ENCODE measurements at regions not wholly inside any gene's neighbourhood (a gene's known extent, or its start where the extent isn't known, plus 50 kb on each side); places are given as distances from the start of the nearest gene placed in this dataset.

DNA sequence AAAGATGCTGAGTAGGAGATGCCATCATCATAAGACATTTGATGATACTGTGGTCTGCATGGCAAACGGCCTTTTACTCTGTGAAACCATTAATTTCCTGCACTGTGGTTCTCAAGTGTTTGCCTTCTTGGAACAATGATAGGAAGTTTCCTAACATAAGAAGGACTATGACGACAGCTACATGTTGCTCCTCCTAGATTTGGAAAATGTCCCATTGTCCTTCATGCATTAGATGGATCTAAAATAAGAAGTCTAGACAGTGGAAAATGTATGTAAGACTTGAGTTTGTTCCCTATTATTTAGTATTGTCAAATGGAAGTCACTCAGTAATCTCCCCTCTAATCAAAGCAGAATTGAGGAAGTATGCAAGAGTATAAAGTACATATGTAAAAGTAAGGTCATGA lies 98.5 kb upstream of the TMEM170B start:
- no peak overlapping the region for H3K4me3 ChIP-seq (ENCODE audit: low read depth in 1 of 2, low read length in 2 of 2)
- no peak overlapping the region for H2AFZ ChIP-seq (ENCODE audit: low read depth, low read length)
- H3K9me3 ChIP-seq (ENCODE audit: insufficient read depth, low read length, severe bottlenecking) = no peaks in the 10 kb centered on the region
- peaks cover 3% of the 10 kb centered on the region for H3K27me3 ChIP-seq (ENCODE audit: insufficient read depth, low read length, poor library complexity)
- no peak for ATAC-seq (ENCODE audit: insufficient read depth, low read depth)
- no peaks in the 10 kb centered on the region for H3K36me3 ChIP-seq (ENCODE audit: insufficient read depth, low read length)
- H3K79me2 ChIP-seq (ENCODE audit: insufficient read depth, low read length) = no peaks in the 10 kb centered on the region
- no peaks in the 10 kb centered on the region for H4K20me1 ChIP-seq (ENCODE audit: insufficient read depth, low read length)
- no peak overlapping the region for H3K9ac ChIP-seq (ENCODE audit: low read depth, low read length)
- no peak for DNase-seq
- TF ChIP-seq, protein P1, sequence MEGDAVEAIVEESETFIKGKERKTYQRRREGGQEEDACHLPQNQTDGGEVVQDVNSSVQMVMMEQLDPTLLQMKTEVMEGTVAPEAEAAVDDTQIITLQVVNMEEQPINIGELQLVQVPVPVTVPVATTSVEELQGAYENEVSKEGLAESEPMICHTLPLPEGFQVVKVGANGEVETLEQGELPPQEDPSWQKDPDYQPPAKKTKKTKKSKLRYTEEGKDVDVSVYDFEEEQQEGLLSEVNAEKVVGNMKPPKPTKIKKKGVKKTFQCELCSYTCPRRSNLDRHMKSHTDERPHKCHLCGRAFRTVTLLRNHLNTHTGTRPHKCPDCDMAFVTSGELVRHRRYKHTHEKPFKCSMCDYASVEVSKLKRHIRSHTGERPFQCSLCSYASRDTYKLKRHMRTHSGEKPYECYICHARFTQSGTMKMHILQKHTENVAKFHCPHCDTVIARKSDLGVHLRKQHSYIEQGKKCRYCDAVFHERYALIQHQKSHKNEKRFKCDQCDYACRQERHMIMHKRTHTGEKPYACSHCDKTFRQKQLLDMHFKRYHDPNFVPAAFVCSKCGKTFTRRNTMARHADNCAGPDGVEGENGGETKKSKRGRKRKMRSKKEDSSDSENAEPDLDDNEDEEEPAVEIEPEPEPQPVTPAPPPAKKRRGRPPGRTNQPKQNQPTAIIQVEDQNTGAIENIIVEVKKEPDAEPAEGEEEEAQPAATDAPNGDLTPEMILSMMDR (IDR thresholded peaks at IDR 0.05; ENCODE audit: borderline replicate concordance, extremely low read depth, low read length, poor library complexity, severe bottlenecking) = no peak
- no peak for TF ChIP-seq EZH2 (IDR thresholded peaks at IDR 0.05; ENCODE audit: borderline replicate concordance, low read depth, low read length, severe bottlenecking)
- H3K27ac ChIP-seq (ENCODE audit: low read length) = no peak overlapping the region
- no peaks in the 10 kb centered on the region for H3K4me1 ChIP-seq (ENCODE audit: insufficient read depth, low read length)
- H3K4me2 ChIP-seq (ENCODE audit: insufficient read depth, low read length) = no peak overlapping the region

DNA sequence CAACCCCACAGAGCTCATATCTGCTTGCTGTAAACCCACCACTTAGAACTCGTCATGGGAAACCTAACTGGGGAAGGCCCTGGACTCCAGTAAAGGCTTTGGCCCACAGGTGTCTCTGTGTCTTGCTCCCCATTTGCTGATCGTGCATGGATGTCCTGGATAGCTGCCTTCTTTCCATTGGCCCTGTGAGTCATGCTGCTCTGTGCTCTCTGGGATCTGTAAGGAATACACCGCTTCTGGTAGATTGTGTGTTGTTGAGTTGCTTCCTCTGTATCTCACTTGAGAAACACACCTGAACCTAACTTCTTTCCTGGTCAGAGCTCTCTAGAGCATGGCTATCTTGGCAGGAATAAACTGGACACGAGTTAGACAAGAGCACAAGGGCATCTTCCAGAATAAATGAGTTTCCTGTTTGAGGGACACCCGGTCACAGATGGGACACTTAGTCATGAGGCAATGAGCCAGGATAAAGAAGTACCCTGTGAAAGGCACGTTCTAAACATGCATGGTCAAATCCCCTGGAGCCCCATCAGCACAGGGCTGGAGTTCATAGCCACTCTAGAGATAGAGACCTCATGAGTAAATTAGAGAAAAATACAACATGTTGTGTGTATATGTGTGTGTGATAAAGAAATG lies 99.6 kb upstream of the TMEM170B start:
- no peaks in the 10 kb centered on the region for H3K36me3 ChIP-seq (ENCODE audit: insufficient read depth, low read length)
- no peaks in the 10 kb centered on the region for H4K20me1 ChIP-seq (ENCODE audit: insufficient read depth, low read length)
- H3K4me3 ChIP-seq (ENCODE audit: low read depth in 1 of 2, low read length in 2 of 2) = no peak overlapping the region
- DNase-seq (no peak), ATAC-seq (ENCODE audit: insufficient read depth, low read depth) (no peak)
- H3K4me2 ChIP-seq (ENCODE audit: insufficient read depth, low read length) = no peak overlapping the region
- H2AFZ ChIP-seq (ENCODE audit: low read depth, low read length) = no peak overlapping the region
- no peaks in the 10 kb centered on the region for H3K4me1 ChIP-seq (ENCODE audit: insufficient read depth, low read length)
- TF ChIP-seq EZH2 (IDR thresholded peaks at IDR 0.05; ENCODE audit: borderline replicate concordance, low read depth, low read length, severe bottlenecking) = no peak
- TF ChIP-seq, protein P1 (IDR thresholded peaks at IDR 0.05; ENCODE audit: borderline replicate concordance, extremely low read depth, low read length, poor library complexity, severe bottlenecking) = no peak
- peaks cover 3% of the 10 kb centered on the region for H3K27me3 ChIP-seq (ENCODE audit: insufficient read depth, low read length, poor library complexity)
- H3K9me3 ChIP-seq (ENCODE audit: insufficient read depth, low read length, severe bottlenecking) = no peaks in the 10 kb centered on the region
- no peaks in the 10 kb centered on the region for H3K79me2 ChIP-seq (ENCODE audit: insufficient read depth, low read length)
- H3K9ac ChIP-seq (ENCODE audit: low read depth, low read length) = no peak overlapping the region
- no peak overlapping the region for H3K27ac ChIP-seq (ENCODE audit: low read length)

DNA sequence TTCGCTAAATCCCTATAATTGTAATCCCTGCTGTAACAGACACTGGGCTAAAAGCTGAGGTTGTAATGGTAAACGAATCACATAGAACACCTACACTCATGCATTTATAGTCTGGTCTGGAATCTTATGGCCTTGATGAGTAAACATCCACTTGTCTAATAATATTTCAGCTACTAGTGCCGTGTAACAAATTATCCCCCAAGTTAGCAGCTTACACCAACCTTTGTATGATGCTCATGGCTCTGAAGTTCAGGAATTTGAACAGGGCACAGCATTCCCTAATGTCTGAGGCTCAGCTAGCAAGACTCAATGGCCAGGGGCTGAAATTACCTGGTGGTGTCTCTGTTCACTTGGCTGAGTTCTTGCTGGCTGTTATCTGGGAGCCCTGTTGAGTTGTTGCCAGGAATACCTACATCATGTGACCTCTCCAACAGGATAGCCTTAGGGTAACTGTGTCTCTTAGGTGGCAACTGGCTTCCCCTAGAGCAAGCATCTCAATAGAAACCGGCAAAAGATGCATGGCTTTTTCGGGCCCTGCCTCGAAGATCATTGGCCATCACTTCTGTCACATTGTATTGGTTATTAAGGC lies 100.9 kb upstream of the TMEM170B start:
- Histone ChIP-seq H3K4me3 (ENCODE audit: low read depth in 1 of 2, low read length in 2 of 2) (no peak overlapping the region), H3K79me2 (ENCODE audit: insufficient read depth, low read length) (no peaks in the 10 kb centered on the region), H3K9me3 (ENCODE audit: insufficient read depth, low read length, severe bottlenecking) (no peaks in the 10 kb centered on the region), H3K27me3 (ENCODE audit: insufficient read depth, low read length, poor library complexity) (peaks cover 3% of the 10 kb centered on the region), H4K20me1 (ENCODE audit: insufficient read depth, low read length) (no peaks in the 10 kb centered on the region), H3K4me2 (ENCODE audit: insufficient read depth, low read length) (no peak overlapping the region), H3K36me3 (ENCODE audit: insufficient read depth, low read length) (no peaks in the 10 kb centered on the region), H3K4me1 (ENCODE audit: insufficient read depth, low read length) (no peaks in the 10 kb centered on the region), H3K27ac (ENCODE audit: low read length) (no peak overlapping the region), H2AFZ (ENCODE audit: low read depth, low read length) (no peak overlapping the region), H3K9ac (ENCODE audit: low read depth, low read length) (no peak overlapping the region)
- ATAC-seq (ENCODE audit: insufficient read depth, low read depth) = no peak
- TF ChIP-seq, protein P1 (IDR thresholded peaks at IDR 0.05; ENCODE audit: borderline replicate concordance, extremely low read depth, low read length, poor library complexity, severe bottlenecking) = no peak
- no peak for TF ChIP-seq EZH2 (IDR thresholded peaks at IDR 0.05; ENCODE audit: borderline replicate concordance, low read depth, low read length, severe bottlenecking)
- DNase-seq = no peak
